Activated T-cell treated with anti-CD3 and anti-CD28 coated beads, Interleukin-2, amount 50 U/mL, for 72 hours (primary cell): ENCODE measurements at regions not wholly inside any gene's neighbourhood (a gene's known extent, or its start where the extent isn't known, plus 50 kb on each side); places are given as distances from the start of the nearest gene placed in this dataset.
"Not testable (repeated sequence)": the region's sequence is repeated elsewhere in the genome, so short reads cannot be mapped to it uniquely, and the experiment has no call there.

Source experiments
- ATAC-seq, 2 donors: fragments of 150-1000 bp; cut with Tn5 transposase; replicated peaks in 1 of 2; 2 replicates each; pipeline ENCODE4 v1.10.0; 2021; ENCODE audit warnings: moderate library complexity in 2 of 2, mild to moderate bottlenecking in 1 of 2
- DNase-seq, 2 donors: peaks; one replicate each; pipeline ENCODE4 v3.0.0; 2021 to 2022; ENCODE audit warnings: mixed read lengths in 1 of 2
- H3K27ac Mint-ChIP-seq: one replicate; pipeline ENCODE4 v1.8.0; 2022; ENCODE audit warnings: mild to moderate bottlenecking, moderate library complexity, mixed read lengths
- H3K27me3 Mint-ChIP-seq: one replicate; pipeline ENCODE4 v1.8.0; 2022; ENCODE audit warnings: low read depth, mixed read lengths
- H3K36me3 Mint-ChIP-seq, 2 donors: one replicate each; pipeline ENCODE4 v1.8.0; 2022; ENCODE audit warnings: mixed read lengths in 2 of 2, mild to moderate bottlenecking in 1 of 2; ENCODE audit not compliant: insufficient read depth in 2 of 2
- H3K4me1 Mint-ChIP-seq: one replicate; pipeline ENCODE4 v1.8.0; 2022; ENCODE audit warnings: low read depth, mixed read lengths
- H3K4me3 Mint-ChIP-seq, 2 donors: one replicate each; pipeline ENCODE4 v1.8.0; 2022; ENCODE audit warnings: mild to moderate bottlenecking in 2 of 2, mixed read lengths in 2 of 2, moderate library complexity in 2 of 2
- H3K9me3 Mint-ChIP-seq, 2 donors: one replicate each; pipeline ENCODE4 v1.8.0; 2022; ENCODE audit warnings: mixed read lengths in 2 of 2

GRCh38 chr3:68515237-68515636 lies 417.1 kb downstream of the TAFA4 start:
- Mint-ChIP-seq H3K27ac (no peak overlapping the region), H3K27me3 (no peaks in the 10 kb centered on the region), H3K4me1 (no peaks in the 10 kb centered on the region), H3K36me3 (no peaks in the 10 kb centered on the region), H3K9me3 (no peaks in the 10 kb centered on the region), H3K4me3 (no peak overlapping the region)
- DNase-seq = no peak
- no peak for ATAC-seq

- DNase-seq (no peak), ATAC-seq (no peak)
- Mint-ChIP-seq H3K36me3 (no peaks in the 10 kb centered on the region), H3K4me3 (no peak overlapping the region), H3K27ac (no peak overlapping the region), H3K9me3 (peaks cover 0 to 6% of the 10 kb centered on the region in 2 donors), H3K4me1 (no peaks in the 10 kb centered on the region), H3K27me3 (no peaks in the 10 kb centered on the region)
Measured at GRCh38 chr3:68504201-68504600, 428.1 kb downstream of the TAFA4 start.

- H3K27ac Mint-ChIP-seq, H3K36me3 Mint-ChIP-seq, H3K4me1 Mint-ChIP-seq, DNase-seq, H3K9me3 Mint-ChIP-seq, H3K4me3 Mint-ChIP-seq, ATAC-seq, H3K27me3 Mint-ChIP-seq: not testable (repeated sequence)
Measured at GRCh38 chr3:68485845-68486244, 446.5 kb downstream of the TAFA4 start.

- H3K4me1 Mint-ChIP-seq = no peaks in the 10 kb centered on the region
- H3K9me3 Mint-ChIP-seq = no peaks in the 10 kb centered on the region
- no peaks in the 10 kb centered on the region for H3K27me3 Mint-ChIP-seq
- H3K4me3 Mint-ChIP-seq = no peak overlapping the region
- no peak for ATAC-seq
- no peak overlapping the region for H3K27ac Mint-ChIP-seq
- no peak for DNase-seq
- H3K36me3 Mint-ChIP-seq = no peaks in the 10 kb centered on the region
Measured at GRCh38 chr3:68485051-68485450, 447.3 kb downstream of the TAFA4 start.

- Mint-ChIP-seq H3K27me3 (no peaks in the 10 kb centered on the region), H3K9me3 (peaks cover 0 to 3% of the 10 kb centered on the region in 2 donors), H3K27ac (no peak overlapping the region), H3K36me3 (peaks cover 0 to 2% of the 10 kb centered on the region in 2 donors), H3K4me1 (no peaks in the 10 kb centered on the region), H3K4me3 (no peak overlapping the region)
- DNase-seq = no peak
- no peak for ATAC-seq
Measured at GRCh38 chr3:68483601-68484000, 448.7 kb downstream of the TAFA4 start.

GRCh38 chr3:68483041-68483440 lies 449.3 kb downstream of the TAFA4 start:
- H3K4me1 Mint-ChIP-seq = no peaks in the 10 kb centered on the region
- peaks cover 0 to 3% of the 10 kb centered on the region in 2 donors for H3K9me3 Mint-ChIP-seq
- ATAC-seq (no peak), DNase-seq (no peak)
- no peaks in the 10 kb centered on the region for H3K27me3 Mint-ChIP-seq
- no peak overlapping the region for H3K4me3 Mint-ChIP-seq
- peaks cover 0 to 2% of the 10 kb centered on the region in 2 donors for H3K36me3 Mint-ChIP-seq
- no peak overlapping the region for H3K27ac Mint-ChIP-seq

GRCh38 chr3:68482565-68482964 lies 449.8 kb downstream of the TAFA4 start:
- Mint-ChIP-seq H3K9me3 (peaks cover 0 to 3% of the 10 kb centered on the region in 2 donors), H3K4me1 (no peaks in the 10 kb centered on the region), H3K27ac (no peak overlapping the region), H3K36me3 (peaks cover 0 to 2% of the 10 kb centered on the region in 2 donors), H3K4me3 (no peak overlapping the region), H3K27me3 (no peaks in the 10 kb centered on the region)
- no peak for DNase-seq
- no peak for ATAC-seq

GRCh38 chr3:68479779-68480178 lies 452.6 kb downstream of the TAFA4 start:
- peaks cover 0 to 3% of the 10 kb centered on the region in 2 donors for H3K9me3 Mint-ChIP-seq
- H3K4me3 Mint-ChIP-seq = no peak overlapping the region
- DNase-seq = no peak
- peaks cover 0 to 2% of the 10 kb centered on the region in 2 donors for H3K36me3 Mint-ChIP-seq
- H3K27me3 Mint-ChIP-seq = no peaks in the 10 kb centered on the region
- no peaks in the 10 kb centered on the region for H3K4me1 Mint-ChIP-seq
- H3K27ac Mint-ChIP-seq = no peak overlapping the region
- no peak for ATAC-seq

- no peak for DNase-seq
- no peaks in the 10 kb centered on the region for H3K9me3 Mint-ChIP-seq
- H3K36me3 Mint-ChIP-seq = no peaks in the 10 kb centered on the region
- H3K4me1 Mint-ChIP-seq = no peaks in the 10 kb centered on the region
- H3K4me3 Mint-ChIP-seq = no peak overlapping the region
- ATAC-seq = no peak
- H3K27me3 Mint-ChIP-seq = no peaks in the 10 kb centered on the region
- H3K27ac Mint-ChIP-seq = no peak overlapping the region
Measured at GRCh38 chr3:68468695-68469375, 463.5 kb downstream of the TAFA4 start.

- H3K9me3 Mint-ChIP-seq = no peaks in the 10 kb centered on the region
- H3K4me3 Mint-ChIP-seq = no peak overlapping the region
- H3K4me1 Mint-ChIP-seq = no peaks in the 10 kb centered on the region
- no peak overlapping the region for H3K27ac Mint-ChIP-seq
- H3K27me3 Mint-ChIP-seq = no peaks in the 10 kb centered on the region
- no peak for DNase-seq
- no peaks in the 10 kb centered on the region for H3K36me3 Mint-ChIP-seq
- ATAC-seq = no peak
Measured at GRCh38 chr3:68467465-68467864, 464.9 kb downstream of the TAFA4 start.

GRCh38 chr3:68458581-68458980 lies 473.8 kb downstream of the TAFA4 start:
- Mint-ChIP-seq H3K36me3 (peaks cover 2 to 3% of the 10 kb centered on the region in 2 donors), H3K27me3 (no peaks in the 10 kb centered on the region), H3K4me1 (no peaks in the 10 kb centered on the region), H3K9me3 (peaks cover 11 to 13% of the 10 kb centered on the region in 2 donors), H3K4me3 (no peak overlapping the region), H3K27ac (no peak overlapping the region)
- ATAC-seq (no peak), DNase-seq (no peak)

- ATAC-seq = no peak
- Mint-ChIP-seq H3K4me3 (no peak overlapping the region), H3K36me3 (no peaks in the 10 kb centered on the region), H3K27ac (no peak overlapping the region), H3K4me1 (no peaks in the 10 kb centered on the region), H3K9me3 (peaks cover 3% of the 10 kb centered on the region in 2 donors), H3K27me3 (no peaks in the 10 kb centered on the region)
- DNase-seq = no peak
Measured at GRCh38 chr3:68448510-68449383, 483.6 kb downstream of the TAFA4 start.

- Mint-ChIP-seq H3K9me3 (peaks cover 3% of the 10 kb centered on the region in 2 donors), H3K4me3 (no peak overlapping the region), H3K36me3 (no peaks in the 10 kb centered on the region), H3K4me1 (no peaks in the 10 kb centered on the region), H3K27me3 (no peaks in the 10 kb centered on the region), H3K27ac (no peak overlapping the region)
- ATAC-seq = no peak
- no peak for DNase-seq
Measured at GRCh38 chr3:68447885-68448284, 484.5 kb downstream of the TAFA4 start.
